ENCODE measurements at regions not wholly inside any gene's neighbourhood (a gene's known extent, or its start where the extent isn't known, plus 50 kb on each side); places are given as distances from the start of the nearest gene placed in this dataset.

DNA sequence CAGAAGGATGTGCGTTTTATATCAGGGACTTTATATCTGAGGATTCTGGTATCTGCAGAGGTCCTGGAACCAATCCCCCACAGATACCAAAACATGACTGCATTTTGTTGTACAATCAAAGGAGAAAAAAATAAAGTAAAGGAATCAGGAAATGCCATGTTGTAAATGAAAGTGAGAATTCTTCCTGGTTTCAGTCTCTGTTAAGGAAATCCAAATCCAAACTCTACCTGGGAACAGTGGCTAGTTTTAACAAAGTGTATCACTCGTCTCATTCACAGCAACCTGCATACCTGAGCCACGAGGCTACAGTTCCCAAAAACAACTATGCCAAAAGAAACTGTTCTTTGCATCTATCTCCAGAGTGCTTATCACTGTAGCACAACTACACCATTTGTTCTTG, 77.3 kb upstream of the ATF3 start:
- TF ChIP-seq CTCF (IDR thresholded peaks at IDR 0.05; ENCODE audit: insufficient read depth, low read length, missing control alignments), result no peak
- POLR2A ChIA-PET, result no interaction called here
- CTCF ChIA-PET, result no interaction called here
- DNase-seq (ENCODE audit: low read depth, low spot score), result no peak
- no peak overlapping the region for H3K4me3 ChIP-seq (ENCODE audit: low read depth, low read length)

GRCh38 chr1:212531796-212532195, 76.8 kb upstream of the ATF3 start:
- POLR2A ChIA-PET, result no interaction called here
- CTCF ChIA-PET, result no interaction called here
- H3K4me3 ChIP-seq (ENCODE audit: low read depth, low read length), result no peak overlapping the region
- no peak for DNase-seq (ENCODE audit: low read depth, low spot score)
- no peak for TF ChIP-seq CTCF (IDR thresholded peaks at IDR 0.05; ENCODE audit: insufficient read depth, low read length, missing control alignments)

- POLR2A ChIA-PET, result interaction anchor here (0.6 kb wide), 1 partner anchor 35 kb away, joined by 3 read pairs; no protein-coding TSS in a partner anchor
- CTCF ChIA-PET, result no interaction called here
- no peak for TF ChIP-seq CTCF (IDR thresholded peaks at IDR 0.05; ENCODE audit: insufficient read depth, low read length, missing control alignments)
- no peak overlapping the region for H3K4me3 ChIP-seq (ENCODE audit: low read depth, low read length)
- no peak for DNase-seq (ENCODE audit: low read depth, low spot score)
These were observed 76.0 kb upstream of the ATF3 start for GRCh38 chr1:212532469-212533147.

- no peak for TF ChIP-seq CTCF (IDR thresholded peaks at IDR 0.05; ENCODE audit: insufficient read depth, low read length, missing control alignments)
- no peak overlapping the region for H3K4me3 ChIP-seq (ENCODE audit: low read depth, low read length)
- CTCF ChIA-PET, result no interaction called here
- no peak for DNase-seq (ENCODE audit: low read depth, low spot score)
- POLR2A ChIA-PET, result interaction anchor here (0.6 kb wide), 1 partner anchor 36 kb away, joined by 3 read pairs; no protein-coding TSS in a partner anchor
These were observed 75.4 kb upstream of the ATF3 start for GRCh38 chr1:212533148-212533517.

DNA sequence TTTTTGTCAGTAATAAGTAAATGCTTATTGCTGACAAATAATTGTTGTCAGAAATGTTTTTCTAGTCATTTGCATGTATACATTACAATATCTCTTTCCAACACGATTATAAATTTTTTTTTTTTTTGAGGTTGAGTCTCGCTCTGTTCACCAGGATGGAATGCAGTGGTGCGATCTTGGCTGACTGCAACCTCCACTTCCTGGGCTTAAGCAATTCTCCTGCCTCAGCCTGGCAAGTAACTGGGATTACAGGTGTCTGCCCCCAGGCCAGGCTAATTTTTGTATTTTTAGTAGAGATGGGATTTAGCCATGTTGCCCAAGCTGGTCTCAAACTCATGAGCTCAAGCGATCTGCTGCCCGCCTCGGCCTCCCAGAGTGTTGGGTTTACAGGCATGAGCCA, 72.0 kb upstream of the ATF3 start:
- no peak for DNase-seq (ENCODE audit: low read depth, low spot score)
- ChIA-PET POLR2A (no interaction called here), CTCF (no interaction called here)
- no peak for TF ChIP-seq CTCF (IDR thresholded peaks at IDR 0.05; ENCODE audit: insufficient read depth, low read length, missing control alignments)
- no peak overlapping the region for H3K4me3 ChIP-seq (ENCODE audit: low read depth, low read length)

DNA sequence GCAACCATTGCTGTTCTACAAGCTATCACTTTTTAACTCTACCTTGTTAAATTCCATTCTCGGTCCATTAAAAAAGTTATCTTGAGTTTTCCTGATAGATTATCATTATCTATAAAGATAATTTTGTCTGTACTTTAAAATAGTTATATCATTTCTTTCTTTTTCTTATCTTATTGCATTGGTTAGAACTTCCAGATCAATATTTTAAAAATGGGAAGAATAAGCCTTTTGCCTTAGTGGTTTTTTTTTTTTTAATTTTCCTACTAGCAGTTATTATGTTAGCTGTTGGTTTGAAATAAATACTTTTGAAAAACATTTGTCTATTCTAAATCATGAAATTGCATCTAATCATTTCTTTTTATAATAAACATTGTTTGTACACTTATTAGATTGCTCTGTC, 71.0 kb upstream of the ATF3 start:
- TF ChIP-seq CTCF (IDR thresholded peaks at IDR 0.05; ENCODE audit: insufficient read depth, low read length, missing control alignments), result no peak

More for the DNA sequence above, 71.0 kb upstream of the ATF3 start:
- no peak overlapping the region for H3K4me3 ChIP-seq (ENCODE audit: low read depth, low read length)
- ChIA-PET POLR2A (no interaction called here), CTCF (interaction anchor here (1.4 kb wide), 1 partner anchor 9 kb away, joined by 4 read pairs; no protein-coding TSS in a partner anchor)
- DNase-seq (ENCODE audit: low read depth, low spot score), result no peak
